CD8-positive, alpha-beta memory T cell (primary cell): ENCODE measurements at regions not wholly inside any gene's neighbourhood (a gene's known extent, or its start where the extent isn't known, plus 50 kb on each side); places are given as distances from the start of the nearest gene placed in this dataset.

Source experiments
- CTCF ChIA-PET: fragments of 350-600 bp; sonication (Branson Sonifier 250); formaldehyde crosslinking; loops from one replicate; lab custom pipeline; 2021; ENCODE audit warnings: antibody characterized with exemption; lab: Charles Lee
- POLR2A ChIA-PET: fragments of 350-600 bp; sonication (Branson Sonifier 250); formaldehyde crosslinking; loops from one replicate; lab custom pipeline; 2021; ENCODE audit warnings: antibody characterized with exemption; lab: Charles Lee
- DNase-seq, 5 donors: peaks; one replicate each; pipeline versions ENCODE4 v3.0.0 to v3.0.0-alpha.2; 2020 to 2022; ENCODE audit warnings: mixed read lengths in 1 of 5
- H3K27ac ChIP-seq: one replicate; pipeline ENCODE4 v1.7.0; 2013; ENCODE audit warnings: low read depth, mild to moderate bottlenecking, low read length, moderate library complexity
- H3K27me3 ChIP-seq: 2 replicates; pipeline ENCODE4 v1.7.0; 2013; ENCODE audit warnings: low read length, mild to moderate bottlenecking; ENCODE audit not compliant: insufficient read depth, poor library complexity, severe bottlenecking
- H3K36me3 ChIP-seq: 2 replicates; pipeline ENCODE4 v1.7.0; 2013; ENCODE audit warnings: mild to moderate bottlenecking, low read length, moderate library complexity; ENCODE audit not compliant: insufficient read depth
- H3K4me1 ChIP-seq: 2 replicates; pipeline ENCODE4 v1.7.0; 2013; ENCODE audit warnings: mild to moderate bottlenecking, low read length, moderate library complexity; ENCODE audit not compliant: insufficient read depth
- H3K4me3 ChIP-seq: 2 replicates; pipeline ENCODE4 v1.7.0; 2013; ENCODE audit warnings: mild to moderate bottlenecking, low read length
- H3K9me3 ChIP-seq: 2 replicates; pipeline ENCODE4 v1.7.0; 2013; ENCODE audit warnings: mild to moderate bottlenecking, low read length
- H3K27ac Mint-ChIP-seq, 8 donors: one replicate each; pipeline ENCODE4 v1.8.0; 2020 to 2021; ENCODE audit warnings: mixed read lengths in 8 of 8, mild to moderate bottlenecking in 6 of 8, inconsistent platforms in 3 of 8, moderate library complexity in 3 of 8
- H3K27me3 Mint-ChIP-seq, 2 donors: one replicate each; pipeline ENCODE4 v1.8.0; 2020 to 2021; ENCODE audit warnings: mixed read lengths in 2 of 2, mild to moderate bottlenecking in 1 of 2, moderate library complexity in 1 of 2
- H3K36me3 Mint-ChIP-seq, 3 donors: one replicate each; pipeline ENCODE4 v1.8.0; 2020 to 2021; ENCODE audit warnings: mixed read lengths in 3 of 3, inconsistent platforms in 1 of 3, mild to moderate bottlenecking in 1 of 3
- H3K4me1 Mint-ChIP-seq, 3 donors: one replicate each; pipeline ENCODE4 v1.8.0; 2020 to 2021; ENCODE audit warnings: mixed read lengths in 3 of 3, inconsistent platforms in 1 of 3, mild to moderate bottlenecking in 1 of 3
- H3K4me3 Mint-ChIP-seq, 7 donors: one replicate each; pipeline ENCODE4 v1.8.0; 2020 to 2021; ENCODE audit warnings: mixed read lengths in 7 of 7, mild to moderate bottlenecking in 6 of 7, moderate library complexity in 4 of 7, inconsistent platforms in 2 of 7
- H3K9me3 Mint-ChIP-seq, 5 donors: one replicate each; pipeline ENCODE4 v1.8.0; 2020 to 2022; ENCODE audit warnings: mixed read lengths in 5 of 5, mild to moderate bottlenecking in 3 of 5, moderate library complexity in 2 of 5, inconsistent platforms in 1 of 5

- no peaks in the 10 kb centered on the region for H3K27me3 Mint-ChIP-seq
- POLR2A ChIA-PET, result no interaction called here
Measured at GRCh38 chr10:1847361-1847760, 110.0 kb upstream of the ADARB2 start.

GRCh38 chr10:1846032-1846431, 108.7 kb upstream of the ADARB2 start:
- no peak overlapping the region for H3K27ac ChIP-seq
- ChIA-PET CTCF (no interaction called here), POLR2A (no interaction called here)
- no peaks in the 10 kb centered on the region for H3K4me1 ChIP-seq
- Mint-ChIP-seq H3K9me3 (peaks cover 0 to 8% (median 6%) of the 10 kb centered on the region in 5 donors), H3K4me3 (no peak overlapping the region), H3K27ac (no peak overlapping the region), H3K36me3 (peaks cover 0 to 4% (median 0%) of the 10 kb centered on the region in 3 donors), H3K4me1 (no peaks in the 10 kb centered on the region), H3K27me3 (no peaks in the 10 kb centered on the region)
- DNase-seq, result no peak
- H3K4me3 ChIP-seq, result no peak overlapping the region
- H3K36me3 ChIP-seq, result no peaks in the 10 kb centered on the region
- H3K27me3 ChIP-seq, result no peaks in the 10 kb centered on the region
- no peaks in the 10 kb centered on the region for H3K9me3 ChIP-seq

More at GRCh38 chr10:1847361-1847760, 110.0 kb upstream of the ADARB2 start:
- no peaks in the 10 kb centered on the region for H3K4me1 ChIP-seq
- H3K27ac Mint-ChIP-seq, result no peak overlapping the region
- no peak overlapping the region for H3K27ac ChIP-seq
- no peaks in the 10 kb centered on the region for H3K9me3 ChIP-seq
- CTCF ChIA-PET, result no interaction called here
- no peaks in the 10 kb centered on the region for H3K36me3 ChIP-seq
- peaks cover 0 to 11% (median 6%) of the 10 kb centered on the region in 5 donors for H3K9me3 Mint-ChIP-seq
- no peaks in the 10 kb centered on the region for H3K4me1 Mint-ChIP-seq
- H3K27me3 ChIP-seq, result no peaks in the 10 kb centered on the region
- H3K4me3 Mint-ChIP-seq, result no peak overlapping the region
- no peak overlapping the region for H3K4me3 ChIP-seq
- DNase-seq, result no peak
- peaks cover 0 to 4% (median 0%) of the 10 kb centered on the region in 3 donors for H3K36me3 Mint-ChIP-seq

GRCh38 chr10:1841759-1842158, 104.4 kb upstream of the ADARB2 start:
- Mint-ChIP-seq H3K36me3 (no peaks in the 10 kb centered on the region), H3K27ac (no peak overlapping the region), H3K4me1 (no peaks in the 10 kb centered on the region), H3K27me3 (no peaks in the 10 kb centered on the region), H3K9me3 (no peaks in the 10 kb centered on the region), H3K4me3 (no peak overlapping the region)
- ChIA-PET POLR2A (no interaction called here), CTCF (no interaction called here)
- Histone ChIP-seq H3K4me3 (no peak overlapping the region), H3K4me1 (no peaks in the 10 kb centered on the region), H3K27me3 (no peaks in the 10 kb centered on the region), H3K9me3 (no peaks in the 10 kb centered on the region), H3K36me3 (no peaks in the 10 kb centered on the region), H3K27ac (no peak overlapping the region)
- no peak for DNase-seq

- Mint-ChIP-seq H3K36me3 (peaks cover 0 to 7% (median 0%) of the 10 kb centered on the region in 3 donors), H3K27ac (no peak overlapping the region), H3K9me3 (peaks cover 0 to 8% (median 2%) of the 10 kb centered on the region in 5 donors), H3K27me3 (peaks cover 8 to 10% of the 10 kb centered on the region in 2 donors), H3K4me1 (no peaks in the 10 kb centered on the region), H3K4me3 (no peak overlapping the region)
- ChIA-PET POLR2A (no interaction called here), CTCF (no interaction called here)
- DNase-seq, result no peak
- Histone ChIP-seq H3K9me3 (no peaks in the 10 kb centered on the region), H3K36me3 (no peaks in the 10 kb centered on the region), H3K27ac (no peak overlapping the region), H3K4me1 (no peaks in the 10 kb centered on the region), H3K27me3 (no peaks in the 10 kb centered on the region), H3K4me3 (no peak overlapping the region)
Measured at GRCh38 chr10:1829712-1830111, 92.4 kb upstream of the ADARB2 start.

- Mint-ChIP-seq H3K27ac (no peak overlapping the region), H3K27me3 (peaks cover 11 to 12% of the 10 kb centered on the region in 2 donors), H3K36me3 (peaks cover 0 to 7% (median 0%) of the 10 kb centered on the region in 3 donors), H3K4me1 (no peaks in the 10 kb centered on the region), H3K4me3 (no peak overlapping the region), H3K9me3 (peaks cover 0 to 9% (median 3%) of the 10 kb centered on the region in 5 donors)
- Histone ChIP-seq H3K36me3 (no peaks in the 10 kb centered on the region), H3K27me3 (no peaks in the 10 kb centered on the region), H3K4me3 (no peak overlapping the region), H3K9me3 (no peaks in the 10 kb centered on the region), H3K27ac (no peak overlapping the region), H3K4me1 (no peaks in the 10 kb centered on the region)
- ChIA-PET POLR2A (no interaction called here), CTCF (no interaction called here)
- DNase-seq, result no peak
Measured at GRCh38 chr10:1824928-1825327, 87.6 kb upstream of the ADARB2 start.

GRCh38 chr10:1814556-1814955, 77.2 kb upstream of the ADARB2 start:
- no peaks in the 10 kb centered on the region for H3K4me1 ChIP-seq
- ChIA-PET CTCF (no interaction called here), POLR2A (no interaction called here)
- no peaks in the 10 kb centered on the region for H3K36me3 ChIP-seq
- H3K27me3 Mint-ChIP-seq, result peaks cover 0 to 1% of the 10 kb centered on the region in 2 donors
- no peak overlapping the region for H3K27ac Mint-ChIP-seq
- no peaks in the 10 kb centered on the region for H3K27me3 ChIP-seq
- H3K36me3 Mint-ChIP-seq, result no peaks in the 10 kb centered on the region
- H3K4me1 Mint-ChIP-seq, result no peaks in the 10 kb centered on the region
- no peak for DNase-seq
- no peak overlapping the region for H3K4me3 ChIP-seq
- no peak overlapping the region for H3K4me3 Mint-ChIP-seq
- peaks cover 4 to 23% (median 16%) of the 10 kb centered on the region in 5 donors for H3K9me3 Mint-ChIP-seq
- H3K9me3 ChIP-seq, result no peaks in the 10 kb centered on the region
- H3K27ac ChIP-seq, result no peak overlapping the region

GRCh38 chr10:1809139-1809741, 71.9 kb upstream of the ADARB2 start:
- ChIA-PET CTCF (no interaction called here), POLR2A (no interaction called here)
- no peaks in the 10 kb centered on the region for H3K27me3 ChIP-seq
- Mint-ChIP-seq H3K4me3 (no peak overlapping the region), H3K36me3 (no peaks in the 10 kb centered on the region), H3K9me3 (peaks cover 0 to 3% (median 0%) of the 10 kb centered on the region in 5 donors), H3K4me1 (no peaks in the 10 kb centered on the region), H3K27me3 (peaks cover 0 to 3% of the 10 kb centered on the region in 2 donors), H3K27ac (no peak overlapping the region)
- no peaks in the 10 kb centered on the region for H3K36me3 ChIP-seq
- no peak for DNase-seq
- no peak overlapping the region for H3K4me3 ChIP-seq
- H3K27ac ChIP-seq, result no peak overlapping the region
- no peaks in the 10 kb centered on the region for H3K4me1 ChIP-seq
- H3K9me3 ChIP-seq, result no peaks in the 10 kb centered on the region

GRCh38 chr10:1807924-1808323, 70.6 kb upstream of the ADARB2 start:
- Mint-ChIP-seq H3K4me1 (no peaks in the 10 kb centered on the region), H3K4me3 (no peak overlapping the region), H3K27ac (no peak overlapping the region), H3K36me3 (no peaks in the 10 kb centered on the region), H3K9me3 (peaks cover 0 to 3% (median 0%) of the 10 kb centered on the region in 5 donors), H3K27me3 (peaks cover 0 to 3% of the 10 kb centered on the region in 2 donors)
- Histone ChIP-seq H3K9me3 (no peaks in the 10 kb centered on the region), H3K27me3 (no peaks in the 10 kb centered on the region), H3K4me1 (no peaks in the 10 kb centered on the region), H3K27ac (no peak overlapping the region), H3K4me3 (no peak overlapping the region), H3K36me3 (no peaks in the 10 kb centered on the region)
- POLR2A ChIA-PET, result no interaction called here
- CTCF ChIA-PET, result no interaction called here
- DNase-seq, result no peak
